ENCODE measurements at regions not wholly inside any gene's neighbourhood (a gene's known extent, or its start where the extent isn't known, plus 50 kb on each side); places are given as distances from the start of the nearest gene placed in this dataset.

DNA sequence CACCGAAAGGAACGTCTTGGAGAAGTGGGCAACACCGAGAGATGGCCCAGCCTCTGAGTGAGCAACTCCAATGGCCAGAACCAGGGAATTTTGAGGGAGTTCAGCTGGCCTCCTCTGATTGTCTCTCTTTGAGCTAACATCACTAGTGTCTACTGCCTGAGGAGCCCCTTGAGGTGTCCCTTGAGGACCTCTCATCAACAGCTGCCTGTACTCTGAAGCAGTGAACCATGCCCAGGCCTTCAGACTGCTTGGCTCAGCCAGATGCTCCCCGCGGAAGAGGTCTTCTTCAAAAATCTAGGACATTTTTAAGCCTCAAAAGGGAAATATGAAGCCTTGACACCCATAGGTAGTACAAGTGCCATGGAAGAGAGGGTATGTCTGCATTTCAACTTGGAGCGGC lies 430.4 kb downstream of the TXNL1 start:
- no peak overlapping the region for H3K9ac ChIP-seq (ENCODE audit: extremely low read depth, insufficient read length, low read length)
- Mint-ChIP-seq H3K4me3 (no peak overlapping the region), H3K4me1 (peaks cover 10 to 13% of the 10 kb centered on the region in 2 experiments), H3K9me3 (peaks cover 8 to 9% of the 10 kb centered on the region in 2 experiments; a peak in 4 of 5 replicates), H3K27me3 (ENCODE audit: low read depth) (0 out of 2 replicates have a peak, but pooled peaks cover 2% of the 10 kb centered on the region), H3K27ac (no peak overlapping the region), H3K36me3 (ENCODE audit: insufficient read depth in 1 of 3, low read depth in 3 of 3) (peaks cover 3 to 5% (median 4%) of the 10 kb centered on the region in 3 experiments; a peak in 4 of 7 replicates)
- H4K8ac ChIP-seq (replicated peaks; ENCODE audit: insufficient read length, low read depth, low read length) = no peak overlapping the region
- H2BK12ac ChIP-seq (ENCODE audit: insufficient read length, low read depth, low read length) = no peak overlapping the region
- no peak overlapping the region for H2BK5ac ChIP-seq (ENCODE audit: insufficient read length, low read length)
- DNase-seq = no peak
- no peak overlapping the region for H2AFZ ChIP-seq (ENCODE audit: low read length)
- no peaks in the 10 kb centered on the region for H3K27me3 ChIP-seq (ENCODE audit: insufficient read depth, low read length)
- no peak overlapping the region for H3K4me2 ChIP-seq (ENCODE audit: insufficient read depth, insufficient read length, low read length)
- no peaks in the 10 kb centered on the region for H3K4me1 ChIP-seq (ENCODE audit: insufficient read depth, low read length)
- H3K23me2 ChIP-seq (ENCODE audit: insufficient read length, low read depth, low read length, poor library complexity, severe bottlenecking) = no peaks in the 10 kb centered on the region
- no peak overlapping the region for H3K23ac ChIP-seq (ENCODE audit: insufficient read length, low read depth, low read length)
- no peaks in the 10 kb centered on the region for H3K9me3 ChIP-seq (ENCODE audit: control insufficient read depth, low read depth, low read length)
- H2AK5ac ChIP-seq (ENCODE audit: insufficient read length, low read length) = no peak overlapping the region
- no peaks in the 10 kb centered on the region for H3K79me1 ChIP-seq (ENCODE audit: insufficient read depth, low read depth, low read length, poor library complexity, severe bottlenecking)
- no peak overlapping the region for H3K27ac ChIP-seq (ENCODE audit: insufficient read length, low read depth, low read length)
- no peak overlapping the region for H2BK120ac ChIP-seq (ENCODE audit: low read depth, low read length, poor library complexity, severe bottlenecking)
- H3K4ac ChIP-seq (ENCODE audit: low read depth, low read length) = no peak overlapping the region
- TF ChIP-seq, protein P1, sequence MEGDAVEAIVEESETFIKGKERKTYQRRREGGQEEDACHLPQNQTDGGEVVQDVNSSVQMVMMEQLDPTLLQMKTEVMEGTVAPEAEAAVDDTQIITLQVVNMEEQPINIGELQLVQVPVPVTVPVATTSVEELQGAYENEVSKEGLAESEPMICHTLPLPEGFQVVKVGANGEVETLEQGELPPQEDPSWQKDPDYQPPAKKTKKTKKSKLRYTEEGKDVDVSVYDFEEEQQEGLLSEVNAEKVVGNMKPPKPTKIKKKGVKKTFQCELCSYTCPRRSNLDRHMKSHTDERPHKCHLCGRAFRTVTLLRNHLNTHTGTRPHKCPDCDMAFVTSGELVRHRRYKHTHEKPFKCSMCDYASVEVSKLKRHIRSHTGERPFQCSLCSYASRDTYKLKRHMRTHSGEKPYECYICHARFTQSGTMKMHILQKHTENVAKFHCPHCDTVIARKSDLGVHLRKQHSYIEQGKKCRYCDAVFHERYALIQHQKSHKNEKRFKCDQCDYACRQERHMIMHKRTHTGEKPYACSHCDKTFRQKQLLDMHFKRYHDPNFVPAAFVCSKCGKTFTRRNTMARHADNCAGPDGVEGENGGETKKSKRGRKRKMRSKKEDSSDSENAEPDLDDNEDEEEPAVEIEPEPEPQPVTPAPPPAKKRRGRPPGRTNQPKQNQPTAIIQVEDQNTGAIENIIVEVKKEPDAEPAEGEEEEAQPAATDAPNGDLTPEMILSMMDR (conservative IDR thresholded peaks at IDR 0.05) = no peak
- H3K79me2 ChIP-seq (ENCODE audit: insufficient read depth, low read length) = no peaks in the 10 kb centered on the region
- H3T11ph ChIP-seq (ENCODE audit: low read length) = no peak overlapping the region
- no peak overlapping the region for H3K18ac ChIP-seq (ENCODE audit: insufficient read length, low read depth, low read length)
- H3K56ac ChIP-seq (ENCODE audit: insufficient read length, low read depth, low read length) = no peak overlapping the region
- WGBS (ENCODE audit: extremely low coverage, insufficient read length, low lambda C conversion rate) = no CpG with 5 or more reads among the region's 6 CpGs
- H2BK15ac ChIP-seq (ENCODE audit: low read depth, low read length) = no peak overlapping the region
- no peak overlapping the region for H3K14ac ChIP-seq (ENCODE audit: insufficient read depth, low read length)
- no peaks in the 10 kb centered on the region for H4K20me1 ChIP-seq (ENCODE audit: control insufficient read depth, insufficient read depth, insufficient read length)
- no peak overlapping the region for H2BK20ac ChIP-seq (ENCODE audit: low read depth, low read length, poor library complexity, severe bottlenecking)
- H4K5ac ChIP-seq (ENCODE audit: insufficient read length, low read depth, low read length) = no peak overlapping the region
- H4K91ac ChIP-seq (ENCODE audit: insufficient read length, low read depth, low read length) = no peak overlapping the region
